Prostate gland (tissue), 2 donors: ENCODE measurements at regions not wholly inside any gene's neighbourhood (a gene's known extent, or its start where the extent isn't known, plus 50 kb on each side); places are given as distances from the start of the nearest gene placed in this dataset.

Experiments used
- POLR2AphosphoS5 ChIP-seq: sonication (generic); formaldehyde crosslinking; IDR thresholded peaks from one replicate; pipeline ENCODE4 v1.6.1; 2017; ENCODE audit warnings: antibody characterized with exemption
- TF ChIP-seq, protein P1 (sequence below), 4 experiments: fragments of 200-600 bp in 2 of 4; fragments of 450-650 bp in 2 of 4; sonication (generic) in 2 of 4; IDR thresholded peaks; 1 replicate in 3 of 4; 2 replicates in 1 of 4; pipeline ENCODE4 v1.5.1; 2016 to 2019; ENCODE audit warnings: antibody characterized with exemption in 4 of 4, mild to moderate bottlenecking in 2 of 4, moderate library complexity in 2 of 4

DNA sequence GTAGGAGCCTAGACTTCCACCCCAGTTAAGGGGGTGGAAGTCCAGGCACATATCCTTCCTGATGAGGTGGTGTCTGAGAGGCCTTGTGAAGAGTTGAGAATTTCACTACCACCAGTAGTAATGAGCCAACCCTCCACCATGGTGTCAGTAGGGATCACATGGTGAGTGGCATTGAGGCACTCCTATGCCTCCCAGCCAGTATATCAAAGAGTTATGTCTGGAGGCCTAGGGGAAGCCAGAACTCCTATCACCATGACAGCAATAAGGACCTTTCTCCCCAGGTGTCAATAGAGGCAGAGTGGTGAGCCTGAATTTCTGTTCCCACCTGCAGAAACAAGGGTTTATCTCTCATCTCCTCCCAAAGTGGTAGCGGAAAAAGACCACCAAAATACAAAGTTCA is 106.6 kb upstream of the ADTRP start:
- TF ChIP-seq, protein P1, sequence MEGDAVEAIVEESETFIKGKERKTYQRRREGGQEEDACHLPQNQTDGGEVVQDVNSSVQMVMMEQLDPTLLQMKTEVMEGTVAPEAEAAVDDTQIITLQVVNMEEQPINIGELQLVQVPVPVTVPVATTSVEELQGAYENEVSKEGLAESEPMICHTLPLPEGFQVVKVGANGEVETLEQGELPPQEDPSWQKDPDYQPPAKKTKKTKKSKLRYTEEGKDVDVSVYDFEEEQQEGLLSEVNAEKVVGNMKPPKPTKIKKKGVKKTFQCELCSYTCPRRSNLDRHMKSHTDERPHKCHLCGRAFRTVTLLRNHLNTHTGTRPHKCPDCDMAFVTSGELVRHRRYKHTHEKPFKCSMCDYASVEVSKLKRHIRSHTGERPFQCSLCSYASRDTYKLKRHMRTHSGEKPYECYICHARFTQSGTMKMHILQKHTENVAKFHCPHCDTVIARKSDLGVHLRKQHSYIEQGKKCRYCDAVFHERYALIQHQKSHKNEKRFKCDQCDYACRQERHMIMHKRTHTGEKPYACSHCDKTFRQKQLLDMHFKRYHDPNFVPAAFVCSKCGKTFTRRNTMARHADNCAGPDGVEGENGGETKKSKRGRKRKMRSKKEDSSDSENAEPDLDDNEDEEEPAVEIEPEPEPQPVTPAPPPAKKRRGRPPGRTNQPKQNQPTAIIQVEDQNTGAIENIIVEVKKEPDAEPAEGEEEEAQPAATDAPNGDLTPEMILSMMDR (IDR thresholded peaks at IDR 0.05) = no peak
- no peak for TF ChIP-seq POLR2AphosphoS5
